PFSK-1 (cell line): ENCODE measurements at regions not wholly inside any gene's neighbourhood (a gene's known extent, or its start where the extent isn't known, plus 50 kb on each side); places are given as distances from the start of the nearest gene placed in this dataset.

ENCODE experiments used
- POLR2AphosphoS5 ChIP-seq: IDR thresholded peaks from 2 replicates; pipeline ENCODE4 v1.6.1; 2012; ENCODE audit warnings: low read depth, mild to moderate bottlenecking, control low read depth, low read length, moderate library complexity
- REST ChIP-seq, 2 experiments: IDR thresholded peaks; 2 replicates each; pipeline versions ENCODE4 v1.6.1 to v1.8.0; 2011 to 2012; ENCODE audit warnings: low read depth in 2 of 2, low read length in 2 of 2, control low read depth in 1 of 2, inconsistent platforms in 1 of 2, mild to moderate bottlenecking in 1 of 2, moderate library complexity in 1 of 2; ENCODE audit not compliant: insufficient read depth in 1 of 2

GRCh38 chr11:36930256-36930655, 332.2 kb upstream of the RAG2 start:
- TF ChIP-seq POLR2AphosphoS5 = no peak
- no peak for TF ChIP-seq REST (IDR thresholded peaks at IDR 0.05; ENCODE audit: insufficient read depth in 1 of 2, low read depth in 2 of 2, low read length in 2 of 2)
